ENCODE measurements at regions not wholly inside any gene's neighbourhood (a gene's known extent, or its start where the extent isn't known, plus 50 kb on each side); places are given as distances from the start of the nearest gene placed in this dataset.

GRCh38 chr13:33512880-33513554 lies 227.5 kb upstream of the STARD13 start:
- DNase-seq (no peak), ATAC-seq (no peak)
- intact Hi-C loops (cut with DNase I, micrococcal nuclease): no loop called here
- POLR2A ChIA-PET: no interaction called here
- Mint-ChIP-seq H3K27ac (no peak overlapping the region), H3K27me3 (peaks cover 2% of the 10 kb centered on the region), H3K4me3 (no peak overlapping the region), H3K36me3 (ENCODE audit: low read depth) (no peaks in the 10 kb centered on the region), H3K9me3 (ENCODE audit: low read depth) (no peaks in the 10 kb centered on the region), H3K4me1 (no peaks in the 10 kb centered on the region)
- CTCF ChIA-PET: interaction anchor here (0.9 to 1.1 kb wide), 2 partner anchors 15 to 30 kb away, joined by 3 read pairs; no protein-coding TSS in a partner anchor

DNA sequence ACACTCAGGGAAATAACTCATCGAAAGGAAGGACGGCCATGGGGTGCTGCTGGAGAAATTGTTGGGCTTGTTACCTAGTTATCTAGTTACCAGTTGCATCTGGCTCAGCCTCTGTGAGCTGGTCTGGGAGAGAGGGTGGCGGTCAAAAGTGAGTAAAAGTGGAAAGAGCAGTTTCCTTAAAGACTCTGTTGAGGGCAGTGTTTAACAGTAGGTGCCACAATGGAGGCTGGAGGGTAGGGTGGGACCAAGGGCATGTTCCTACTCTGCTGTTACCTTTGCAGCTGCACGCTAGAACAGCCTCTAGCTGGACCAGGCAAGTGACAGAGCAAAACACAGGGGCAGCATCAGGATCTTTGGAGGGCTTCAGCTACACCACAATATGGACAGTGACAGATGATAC lies 228.8 kb upstream of the STARD13 start:
- peak; percentile 36 for ATAC-seq
- peaks cover 2% of the 10 kb centered on the region for H3K27me3 Mint-ChIP-seq
- POLR2A ChIA-PET: interaction anchor here (0.6 kb wide), 1 partner anchor 470 kb away, joined by 4 read pairs; no protein-coding TSS in a partner anchor
- CTCF ChIA-PET: interaction anchor here (0.6 kb wide), 1 partner anchor 363 kb away, joined by 3 read pairs; no protein-coding TSS in a partner anchor
- H3K36me3 Mint-ChIP-seq (ENCODE audit: low read depth): no peaks in the 10 kb centered on the region
- intact Hi-C loops (cut with DNase I, micrococcal nuclease): no loop called here
- H3K9me3 Mint-ChIP-seq (ENCODE audit: low read depth): no peaks in the 10 kb centered on the region
- H3K4me1 Mint-ChIP-seq: no peaks in the 10 kb centered on the region
- no peak overlapping the region for H3K27ac Mint-ChIP-seq
- H3K4me3 Mint-ChIP-seq: no peak overlapping the region
- DNase-seq: no peak

DNA sequence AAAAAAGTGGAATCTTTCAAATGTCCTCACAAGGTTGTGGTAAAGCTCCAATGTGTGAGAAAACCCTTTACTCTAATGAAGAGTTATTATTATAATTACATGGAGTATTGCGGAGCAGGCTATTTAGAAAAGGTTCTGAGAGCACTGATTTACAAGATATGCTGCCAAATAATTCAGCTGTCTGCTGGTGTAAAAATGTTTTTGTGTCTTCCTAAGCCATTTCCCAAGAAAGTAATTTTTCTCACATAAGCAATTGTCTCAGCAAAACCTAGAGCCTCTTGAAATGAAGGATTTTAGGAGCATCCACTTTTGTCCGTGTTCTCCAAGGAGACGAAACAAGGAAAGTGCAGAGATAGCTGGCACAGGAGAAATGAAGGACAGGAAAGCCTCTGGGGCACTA lies 229.6 kb upstream of the STARD13 start:
- no peaks in the 10 kb centered on the region for H3K4me1 Mint-ChIP-seq
- H3K9me3 Mint-ChIP-seq (ENCODE audit: low read depth): no peaks in the 10 kb centered on the region
- no peak overlapping the region for H3K4me3 Mint-ChIP-seq
- intact Hi-C loops (cut with DNase I, micrococcal nuclease): no loop called here
- POLR2A ChIA-PET: no interaction called here
- DNase-seq: no peak
- H3K27ac Mint-ChIP-seq: no peak overlapping the region
- no peak for ATAC-seq
- no peaks in the 10 kb centered on the region for H3K27me3 Mint-ChIP-seq
- CTCF ChIA-PET: interaction anchor here (0.6 kb wide), 1 partner anchor 362 kb away, joined by 3 read pairs; no protein-coding TSS in a partner anchor
- H3K36me3 Mint-ChIP-seq (ENCODE audit: low read depth): no peaks in the 10 kb centered on the region

GRCh38 chr13:33518452-33518851 lies 232.9 kb upstream of the STARD13 start:
- intact Hi-C loops (cut with DNase I, micrococcal nuclease): no loop called here
- DNase-seq (no peak), ATAC-seq (no peak)
- Mint-ChIP-seq H3K27me3 (no peaks in the 10 kb centered on the region), H3K4me3 (no peak overlapping the region), H3K27ac (no peak overlapping the region), H3K4me1 (no peaks in the 10 kb centered on the region), H3K9me3 (ENCODE audit: low read depth) (no peaks in the 10 kb centered on the region), H3K36me3 (ENCODE audit: low read depth) (no peaks in the 10 kb centered on the region)
- ChIA-PET POLR2A (no interaction called here), CTCF (no interaction called here)

GRCh38 chr13:33519561-33520467 lies 234.3 kb upstream of the STARD13 start:
- ChIA-PET POLR2A (no interaction called here), CTCF (no interaction called here)
- no peak for ATAC-seq
- no peaks in the 10 kb centered on the region for H3K4me1 Mint-ChIP-seq
- intact Hi-C loops (cut with DNase I, micrococcal nuclease): no loop called here
- DNase-seq: no peak
- H3K27me3 Mint-ChIP-seq: no peaks in the 10 kb centered on the region
- no peaks in the 10 kb centered on the region for H3K36me3 Mint-ChIP-seq (ENCODE audit: low read depth)
- no peaks in the 10 kb centered on the region for H3K9me3 Mint-ChIP-seq (ENCODE audit: low read depth)
- H3K4me3 Mint-ChIP-seq: no peak overlapping the region
- no peak overlapping the region for H3K27ac Mint-ChIP-seq

GRCh38 chr13:33520468-33520839 lies 234.9 kb upstream of the STARD13 start:
- no peaks in the 10 kb centered on the region for H3K36me3 Mint-ChIP-seq (ENCODE audit: low read depth)
- ATAC-seq: no peak
- H3K4me1 Mint-ChIP-seq: no peaks in the 10 kb centered on the region
- H3K9me3 Mint-ChIP-seq (ENCODE audit: low read depth): no peaks in the 10 kb centered on the region
- intact Hi-C loops (cut with DNase I, micrococcal nuclease): no loop called here
- no peak for DNase-seq
- H3K27ac Mint-ChIP-seq: no peak overlapping the region
- ChIA-PET POLR2A (no interaction called here), CTCF (no interaction called here)
- no peak overlapping the region for H3K4me3 Mint-ChIP-seq
- H3K27me3 Mint-ChIP-seq: no peaks in the 10 kb centered on the region

GRCh38 chr13:33524086-33524485 lies 238.5 kb upstream of the STARD13 start:
- H3K36me3 Mint-ChIP-seq (ENCODE audit: low read depth): no peaks in the 10 kb centered on the region
- H3K4me3 Mint-ChIP-seq: no peak overlapping the region
- intact Hi-C loops (cut with DNase I, micrococcal nuclease): no loop called here
- DNase-seq (no peak), ATAC-seq (no peak)
- H3K27ac Mint-ChIP-seq: no peak overlapping the region
- H3K27me3 Mint-ChIP-seq: peaks cover 1% of the 10 kb centered on the region
- peaks cover 6% of the 10 kb centered on the region for H3K4me1 Mint-ChIP-seq
- H3K9me3 Mint-ChIP-seq (ENCODE audit: low read depth): no peaks in the 10 kb centered on the region
- ChIA-PET CTCF (interaction anchor here (0.9 kb wide), 1 partner anchor 12 kb away, joined by 3 read pairs; no protein-coding TSS in a partner anchor), POLR2A (no interaction called here)

GRCh38 chr13:33525763-33526162 lies 240.2 kb upstream of the STARD13 start:
- POLR2A ChIA-PET: no interaction called here
- CTCF ChIA-PET: interaction anchor here (0.6 to 1.0 kb wide), 3 partner anchors 184 to 295 kb away, joined by 3 to 4 read pairs (median 4); no protein-coding TSS in a partner anchor
- Mint-ChIP-seq H3K9me3 (ENCODE audit: low read depth) (peaks cover 3% of the 10 kb centered on the region), H3K27me3 (peaks cover 8% of the 10 kb centered on the region), H3K4me1 (peaks cover 6% of the 10 kb centered on the region), H3K27ac (no peak overlapping the region), H3K36me3 (ENCODE audit: low read depth) (no peaks in the 10 kb centered on the region), H3K4me3 (no peak overlapping the region)
- ATAC-seq (no peak), DNase-seq (no peak)
- intact Hi-C loops (cut with DNase I, micrococcal nuclease): no loop called here

DNA sequence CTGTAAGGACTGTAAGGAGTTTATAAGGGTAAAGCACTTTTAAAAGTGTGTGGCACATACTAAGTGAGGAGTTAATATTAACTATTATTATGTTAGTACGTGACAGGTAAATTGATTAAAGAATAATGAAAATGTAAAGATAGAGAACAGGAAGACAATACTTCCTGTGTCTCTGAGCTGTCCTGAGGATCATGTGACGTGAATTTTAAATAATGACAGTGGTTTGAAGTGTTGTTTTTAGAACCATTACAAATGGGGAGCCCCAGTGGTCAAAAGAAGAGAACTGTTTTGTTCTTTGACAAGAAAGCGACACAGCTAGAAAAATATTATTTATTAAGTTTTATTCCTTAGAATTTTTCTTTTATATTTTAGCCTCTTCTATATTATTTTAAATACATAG lies 241.2 kb upstream of the STARD13 start:
- ATAC-seq (no peak), DNase-seq (no peak)
- POLR2A ChIA-PET: no interaction called here
- peaks cover 5% of the 10 kb centered on the region for H3K9me3 Mint-ChIP-seq (ENCODE audit: low read depth)
- peaks cover 8% of the 10 kb centered on the region for H3K27me3 Mint-ChIP-seq
- CTCF ChIA-PET: interaction anchor here (0.9 to 1.0 kb wide), 2 partner anchors 170 to 258 kb away, joined by 3 read pairs; no protein-coding TSS in a partner anchor
- H3K4me1 Mint-ChIP-seq: peaks cover 12% of the 10 kb centered on the region
- no peak overlapping the region for H3K27ac Mint-ChIP-seq
- no peaks in the 10 kb centered on the region for H3K36me3 Mint-ChIP-seq (ENCODE audit: low read depth)
- no peak overlapping the region for H3K4me3 Mint-ChIP-seq
- intact Hi-C loops (cut with DNase I, micrococcal nuclease): no loop called here

DNA sequence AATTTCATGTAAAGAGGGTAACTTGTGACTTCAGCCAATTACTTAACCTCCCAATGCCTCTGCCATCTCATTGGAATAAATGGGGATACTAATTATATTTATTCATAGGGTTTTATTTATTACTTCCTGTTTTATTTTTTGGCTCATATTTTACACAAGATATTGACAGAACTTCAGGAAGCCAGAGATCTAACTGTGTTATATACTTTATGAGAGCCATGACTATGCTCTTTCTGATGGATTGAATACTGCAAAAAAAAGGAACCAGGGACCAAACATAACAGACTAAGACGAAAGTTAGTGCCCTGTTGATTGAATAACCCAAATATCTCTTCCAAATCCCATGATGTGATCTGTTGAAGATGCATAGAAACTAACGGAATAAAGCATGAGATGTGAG lies 243.3 kb upstream of the STARD13 start:
- H3K27ac Mint-ChIP-seq: no peak overlapping the region
- peaks cover 17% of the 10 kb centered on the region for H3K4me1 Mint-ChIP-seq
- intact Hi-C loops (cut with DNase I, micrococcal nuclease): no loop called here
- peaks cover 5% of the 10 kb centered on the region for H3K9me3 Mint-ChIP-seq (ENCODE audit: low read depth)
- CTCF ChIA-PET: no interaction called here
- no peak overlapping the region for H3K4me3 Mint-ChIP-seq
- H3K27me3 Mint-ChIP-seq: peaks cover 8% of the 10 kb centered on the region
- POLR2A ChIA-PET: no interaction called here
- no peaks in the 10 kb centered on the region for H3K36me3 Mint-ChIP-seq (ENCODE audit: low read depth)
- no peak for ATAC-seq
- no peak for DNase-seq

DNA sequence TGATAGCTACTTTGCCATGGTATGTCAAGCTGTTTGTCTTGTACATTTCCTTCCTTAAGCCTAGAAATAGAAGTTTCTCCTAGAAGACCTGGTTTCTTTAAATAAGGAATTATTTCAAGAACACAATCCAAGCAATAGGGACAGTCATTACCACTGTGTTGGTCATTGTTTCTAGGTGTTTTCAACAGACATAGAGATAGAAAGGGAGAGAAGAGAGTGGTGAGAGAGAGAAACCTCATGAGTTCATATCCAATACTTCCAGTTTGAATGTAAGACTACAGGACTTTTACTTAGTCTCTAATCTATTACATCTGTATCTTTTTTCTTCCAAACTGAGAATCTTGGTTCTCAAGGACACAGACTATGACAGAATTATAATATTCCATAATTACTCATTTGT lies 245.9 kb upstream of the STARD13 start:
- H3K9me3 Mint-ChIP-seq (ENCODE audit: low read depth): peaks cover 5% of the 10 kb centered on the region
- intact Hi-C loops (cut with DNase I, micrococcal nuclease): no loop called here
- DNase-seq: no peak
- H3K27ac Mint-ChIP-seq: no peak overlapping the region
- ChIA-PET CTCF (interaction anchor here (0.9 kb wide), 1 partner anchor 12 kb away, joined by 5 read pairs; no protein-coding TSS in a partner anchor), POLR2A (no interaction called here)
- ATAC-seq: no peak
- peaks cover 20% of the 10 kb centered on the region for H3K4me1 Mint-ChIP-seq
- no peaks in the 10 kb centered on the region for H3K36me3 Mint-ChIP-seq (ENCODE audit: low read depth)
- peaks cover 8% of the 10 kb centered on the region for H3K27me3 Mint-ChIP-seq
- no peak overlapping the region for H3K4me3 Mint-ChIP-seq

GRCh38 chr13:33535061-33535460 lies 249.5 kb upstream of the STARD13 start:
- H3K36me3 Mint-ChIP-seq (ENCODE audit: low read depth): peaks cover 2% of the 10 kb centered on the region
- ATAC-seq (no peak), DNase-seq (no peak)
- ChIA-PET POLR2A (no interaction called here), CTCF (no interaction called here)
- peaks cover 36% of the 10 kb centered on the region for H3K4me1 Mint-ChIP-seq
- H3K27me3 Mint-ChIP-seq: peaks cover 2% of the 10 kb centered on the region
- intact Hi-C loops (cut with DNase I, micrococcal nuclease): no loop called here
- H3K4me3 Mint-ChIP-seq: no peak overlapping the region
- peaks cover 3% of the 10 kb centered on the region for H3K9me3 Mint-ChIP-seq (ENCODE audit: low read depth)
- no peak overlapping the region for H3K27ac Mint-ChIP-seq
